Panc1 (cell line): ENCODE measurements at regions not wholly inside any gene's neighbourhood (a gene's known extent, or its start where the extent isn't known, plus 50 kb on each side); places are given as distances from the start of the nearest gene placed in this dataset.

Source experiments
- ATAC-seq: fragments of 200-7000 bp; cut with Tn5 transposase; 2 replicates; pipeline ENCODE4 v1.9.1; 2020; ENCODE audit warnings: mild to moderate bottlenecking, moderate library complexity
- BruUV-seq: library from RNA; stranded (reverse); fragments of 400-500 nt; replicated peaks from 2 replicates; lab custom pipeline; 2021; lab: Mats Ljungman, UMichigan
- CTCF ChIA-PET: fragments of 300-600 bp; sonication (Branson Sonifier 250); formaldehyde crosslinking; loops from one replicate; lab custom pipeline; 2022; ENCODE audit warnings: antibody characterized with exemption; lab: Charles Lee
- POLR2A ChIA-PET: fragments of 300-600 bp; sonication (Branson Sonifier 250); formaldehyde crosslinking; loops from one replicate; lab custom pipeline; 2022; ENCODE audit warnings: antibody characterized with exemption; lab: Charles Lee
- DNase-seq: peaks from one replicate; pipeline ENCODE4 v3.0.0-alpha.2; 2010; ENCODE audit warnings: low read depth, low spot score
- H3K27ac ChIP-seq: 2 replicates; pipeline ENCODE4 v1.5.1; 2011; ENCODE audit warnings: mild to moderate bottlenecking, low read length, inconsistent platforms
- H3K27me3 ChIP-seq: fragments of 200-500 bp; sonication (Bioruptor generic); 2 replicates; pipeline ENCODE4 v1.6.0; 2014; ENCODE audit warnings: low read length, inconsistent platforms; ENCODE audit not compliant: control insufficient read depth, insufficient read depth
- H3K36me3 ChIP-seq: fragments of 200-500 bp; sonication (Bioruptor generic); 2 replicates; pipeline ENCODE4 v1.5.1; 2014; ENCODE audit warnings: inconsistent platforms, mild to moderate bottlenecking, low read length, moderate library complexity; ENCODE audit not compliant: control insufficient read depth, insufficient read depth
- H3K4me1 ChIP-seq: 2 replicates; pipeline ENCODE4 v1.5.1; 2011; ENCODE audit warnings: inconsistent platforms, mild to moderate bottlenecking, low read length, moderate library complexity; ENCODE audit not compliant: control insufficient read depth, insufficient read depth
- H3K4me3 ChIP-seq, 2 experiments: 2 replicates each; pipeline ENCODE4 v1.5.1; 2011 to 2012; ENCODE audit warnings: low read depth in 2 of 2, low read length in 2 of 2, mild to moderate bottlenecking in 2 of 2, inconsistent platforms in 1 of 2, moderate library complexity in 1 of 2
- H3K9me3 ChIP-seq: fragments of 200-500 bp; sonication (Bioruptor generic); 2 replicates; pipeline ENCODE4 v1.5.1; 2014; ENCODE audit warnings: low read depth, mild to moderate bottlenecking, inconsistent platforms, low read length, moderate library complexity; ENCODE audit not compliant: control insufficient read depth, insufficient read depth
- CTCF ChIP-seq: fragments of 450-650 bp; IDR thresholded peaks from 2 replicates; pipeline ENCODE4 v1.5.1; 2017; ENCODE audit warnings: mild to moderate bottlenecking
- POLR2AphosphoS5 ChIP-seq: IDR thresholded peaks from 2 replicates; pipeline ENCODE4 v1.6.1; 2012; ENCODE audit warnings: mild to moderate bottlenecking, low read depth, low read length, moderate library complexity
- REST ChIP-seq, 2 experiments: IDR thresholded peaks; 2 replicates each; pipeline ENCODE4 v1.6.1; 2011 to 2012; ENCODE audit warnings: low read depth in 2 of 2, control low read depth in 1 of 2, low read length in 1 of 2, mild to moderate bottlenecking in 1 of 2, moderate library complexity in 1 of 2; ENCODE audit not compliant: insufficient read depth in 1 of 2
- SIN3A ChIP-seq: IDR thresholded peaks from 2 replicates; pipeline ENCODE4 v1.6.1; 2012; ENCODE audit warnings: low read depth, mild to moderate bottlenecking, low read length, moderate library complexity, borderline replicate concordance; ENCODE audit not compliant: insufficient read depth
- TCF7L2 ChIP-seq: IDR thresholded peaks from 2 replicates; pipeline ENCODE4 v1.6.1; 2011; ENCODE audit warnings: mild to moderate bottlenecking, low read depth, low read length, inconsistent platforms
- in situ Hi-C: cut with HindIII; loops from 2 replicates; pipeline ENCODE4 v1.10.0; 2016; ENCODE audit warnings: low sequenced_read_pairs, low pct_unique_long_range_greater_than_20kb
- intact Hi-C: fragments of 100-400 bp; cut with micrococcal nuclease; formaldehyde crosslinking; loops from one replicate; pipeline ENCODE4 v1.10.0; 2022; ENCODE audit not compliant: unreplicated experiment

- H3K36me3 ChIP-seq = no peaks in the 10 kb centered on the region
- ChIA-PET POLR2A (no interaction called here), CTCF (no interaction called here)
- no peaks in the 10 kb centered on the region; the same call in 1 of the 2 replicates for H3K4me1 ChIP-seq
- intact Hi-C loops = no loop called here
- no peaks in the 10 kb centered on the region for H3K9me3 ChIP-seq
- TF ChIP-seq SIN3A (no peak), CTCF (no peak), POLR2AphosphoS5 (no peak), TCF7L2 (no peak), REST (IDR thresholded peaks at IDR 0.05; ENCODE audit: insufficient read depth in 1 of 2, low read depth in 2 of 2, low read length in 1 of 2) (no peak)
- DNase-seq (no peak), ATAC-seq (no peak)
- no peak overlapping the region for H3K4me3 ChIP-seq
- in situ Hi-C loops = no loop called here
- H3K27me3 ChIP-seq = no peaks in the 10 kb centered on the region
- no peak overlapping the region for H3K27ac ChIP-seq
- no TSS peak for BruUV-seq
Observed at GRCh38 chr3:159835126-159835525, 153.5 kb upstream of the IL12A start.

- intact Hi-C loops (no loop called here), in situ Hi-C loops (no loop called here)
- ATAC-seq (no peak), DNase-seq (no peak)
- Histone ChIP-seq H3K4me3 (no peak overlapping the region), H3K27me3 (no peaks in the 10 kb centered on the region), H3K36me3 (no peaks in the 10 kb centered on the region), H3K27ac (no peak overlapping the region), H3K9me3 (no peaks in the 10 kb centered on the region), H3K4me1 (no peaks in the 10 kb centered on the region; the same call in 1 of the 2 replicates)
- POLR2A ChIA-PET = no interaction called here
- TF ChIP-seq TCF7L2 (no peak), REST (IDR thresholded peaks at IDR 0.05; ENCODE audit: insufficient read depth in 1 of 2, low read depth in 2 of 2, low read length in 1 of 2) (no peak), SIN3A (no peak), CTCF (no peak), POLR2AphosphoS5 (no peak)
- no TSS peak for BruUV-seq
- CTCF ChIA-PET = no interaction called here
Observed at GRCh38 chr3:159837725-159838124, 150.9 kb upstream of the IL12A start.
